ENCODE measurements at regions not wholly inside any gene's neighbourhood (a gene's known extent, or its start where the extent isn't known, plus 50 kb on each side); places are given as distances from the start of the nearest gene placed in this dataset.
"Not testable (repeated sequence)": the region's sequence is repeated elsewhere in the genome, so short reads cannot be mapped to it uniquely, and the experiment has no call there.

DNA sequence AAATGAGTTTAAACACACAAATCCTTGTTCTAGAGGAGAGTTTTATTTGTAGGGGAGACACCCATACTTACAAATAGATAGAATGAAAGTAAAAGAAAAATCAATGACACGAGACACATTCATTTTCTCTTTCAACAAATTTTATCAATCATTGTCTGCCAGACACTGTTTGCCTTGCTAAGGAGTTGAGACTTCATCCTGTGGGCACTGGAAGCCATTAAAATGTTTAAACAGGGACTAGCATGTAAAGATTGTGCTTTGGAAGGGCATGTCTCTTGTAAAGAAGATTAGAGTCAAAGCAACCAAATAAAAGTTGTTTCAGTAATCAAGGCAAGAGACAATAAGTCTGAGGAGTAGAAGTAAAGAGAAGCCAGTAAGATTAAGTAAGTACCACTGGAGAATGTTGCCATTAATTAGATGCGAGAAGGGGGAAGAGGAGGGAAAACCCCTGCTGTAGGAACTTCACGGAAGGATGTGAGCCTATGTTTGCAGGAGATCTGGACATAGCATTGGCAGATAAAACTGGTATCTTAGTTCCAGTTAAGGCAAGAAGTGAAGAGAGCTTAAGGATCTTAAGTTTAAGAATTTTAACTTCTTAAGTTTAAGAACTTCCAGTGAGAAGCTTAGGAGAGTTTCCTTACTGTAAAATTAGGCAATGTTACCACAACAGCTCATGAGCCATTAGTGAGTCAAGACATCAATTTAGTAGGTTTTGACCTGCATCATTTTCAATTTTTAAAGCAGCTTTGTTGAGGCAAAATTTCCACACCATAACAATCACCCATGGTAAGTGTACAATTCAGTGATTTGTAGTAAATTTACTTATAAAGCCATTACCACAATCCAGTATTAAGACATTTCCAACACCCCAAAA, 117.0 kb upstream of the UST start:
- Histone ChIP-seq H3K36me3 (ENCODE audit: control insufficient read depth, insufficient read depth, low read length) (no peaks in the 10 kb centered on the region), H3K27me3 (ENCODE audit: control insufficient read depth, insufficient read depth, low read length) (no peaks in the 10 kb centered on the region), H3K4me3 (ENCODE audit: low read depth, low read length) (no peak overlapping the region)
- no peak for DNase-seq (ENCODE audit: low read depth)
- TF ChIP-seq, protein P1, sequence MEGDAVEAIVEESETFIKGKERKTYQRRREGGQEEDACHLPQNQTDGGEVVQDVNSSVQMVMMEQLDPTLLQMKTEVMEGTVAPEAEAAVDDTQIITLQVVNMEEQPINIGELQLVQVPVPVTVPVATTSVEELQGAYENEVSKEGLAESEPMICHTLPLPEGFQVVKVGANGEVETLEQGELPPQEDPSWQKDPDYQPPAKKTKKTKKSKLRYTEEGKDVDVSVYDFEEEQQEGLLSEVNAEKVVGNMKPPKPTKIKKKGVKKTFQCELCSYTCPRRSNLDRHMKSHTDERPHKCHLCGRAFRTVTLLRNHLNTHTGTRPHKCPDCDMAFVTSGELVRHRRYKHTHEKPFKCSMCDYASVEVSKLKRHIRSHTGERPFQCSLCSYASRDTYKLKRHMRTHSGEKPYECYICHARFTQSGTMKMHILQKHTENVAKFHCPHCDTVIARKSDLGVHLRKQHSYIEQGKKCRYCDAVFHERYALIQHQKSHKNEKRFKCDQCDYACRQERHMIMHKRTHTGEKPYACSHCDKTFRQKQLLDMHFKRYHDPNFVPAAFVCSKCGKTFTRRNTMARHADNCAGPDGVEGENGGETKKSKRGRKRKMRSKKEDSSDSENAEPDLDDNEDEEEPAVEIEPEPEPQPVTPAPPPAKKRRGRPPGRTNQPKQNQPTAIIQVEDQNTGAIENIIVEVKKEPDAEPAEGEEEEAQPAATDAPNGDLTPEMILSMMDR (IDR thresholded peaks at IDR 0.05; ENCODE audit: insufficient read depth, low read length, poor library complexity, severe bottlenecking): no peak

- TF ChIP-seq, protein P1 (IDR thresholded peaks at IDR 0.05; ENCODE audit: insufficient read depth, low read length, poor library complexity, severe bottlenecking): no peak
- Histone ChIP-seq H3K4me3 (ENCODE audit: low read depth, low read length) (no peak overlapping the region), H3K27me3 (ENCODE audit: control insufficient read depth, insufficient read depth, low read length) (no peaks in the 10 kb centered on the region), H3K36me3 (ENCODE audit: control insufficient read depth, insufficient read depth, low read length) (no peaks in the 10 kb centered on the region)
- DNase-seq (ENCODE audit: low read depth): no peak
Observed at GRCh38 chr6:148635070-148635743, 111.6 kb upstream of the UST start.

GRCh38 chr6:148641836-148642235, 105.0 kb upstream of the UST start:
- H3K4me3 ChIP-seq (ENCODE audit: low read depth, low read length); H3K27me3 ChIP-seq (ENCODE audit: control insufficient read depth, insufficient read depth, low read length); H3K36me3 ChIP-seq (ENCODE audit: control insufficient read depth, insufficient read depth, low read length); DNase-seq (ENCODE audit: low read depth): not testable (repeated sequence)

- DNase-seq (ENCODE audit: low read depth): not testable (repeated sequence)
Observed at GRCh38 chr6:148643208-148643607, 103.6 kb upstream of the UST start.

GRCh38 chr6:148645049-148645448, 101.8 kb upstream of the UST start:
- H3K36me3 ChIP-seq (ENCODE audit: control insufficient read depth, insufficient read depth, low read length); H3K27me3 ChIP-seq (ENCODE audit: control insufficient read depth, insufficient read depth, low read length); DNase-seq (ENCODE audit: low read depth); H3K4me3 ChIP-seq (ENCODE audit: low read depth, low read length): not testable (repeated sequence)

More at GRCh38 chr6:148643208-148643607, 103.6 kb upstream of the UST start:
- not testable (repeated sequence) for H3K4me3 ChIP-seq (ENCODE audit: low read depth, low read length); H3K36me3 ChIP-seq (ENCODE audit: control insufficient read depth, insufficient read depth, low read length); H3K27me3 ChIP-seq (ENCODE audit: control insufficient read depth, insufficient read depth, low read length)

GRCh38 chr6:148648754-148649453, 97.9 kb upstream of the UST start:
- no peak overlapping the region for H3K4me3 ChIP-seq (ENCODE audit: low read depth, low read length)
- no peaks in the 10 kb centered on the region for H3K36me3 ChIP-seq (ENCODE audit: control insufficient read depth, insufficient read depth, low read length)
- TF ChIP-seq, protein P1 (IDR thresholded peaks at IDR 0.05; ENCODE audit: insufficient read depth, low read length, poor library complexity, severe bottlenecking): no peak
- H3K27me3 ChIP-seq (ENCODE audit: control insufficient read depth, insufficient read depth, low read length): no peaks in the 10 kb centered on the region
- DNase-seq (ENCODE audit: low read depth): no peak

GRCh38 chr6:148649454-148649963, 97.3 kb upstream of the UST start:
- TF ChIP-seq, protein P1 (IDR thresholded peaks at IDR 0.05; ENCODE audit: insufficient read depth, low read length, poor library complexity, severe bottlenecking): no peak
- Histone ChIP-seq H3K27me3 (ENCODE audit: control insufficient read depth, insufficient read depth, low read length) (no peaks in the 10 kb centered on the region), H3K4me3 (ENCODE audit: low read depth, low read length) (no peak overlapping the region), H3K36me3 (ENCODE audit: control insufficient read depth, insufficient read depth, low read length) (no peaks in the 10 kb centered on the region)
- no peak for DNase-seq (ENCODE audit: low read depth)
